GM12891 (cell line): ENCODE measurements at regions not wholly inside any gene's neighbourhood (a gene's known extent, or its start where the extent isn't known, plus 50 kb on each side); places are given as distances from the start of the nearest gene placed in this dataset.

Experiments
- DNase-seq: peaks from one replicate; pipeline ENCODE4 v3.0.0; 2011; ENCODE audit warnings: low spot score; ENCODE audit not compliant: insufficient read length
- FAIRE-seq: peaks from 2 replicates; lab custom pipeline; 2011; peaks lifted over from hg19 to GRCh38; lab: Jason Lieb, UNC
- PAX5 ChIP-seq: IDR thresholded peaks from 2 replicates; pipeline ENCODE4 v1.6.1; 2011; ENCODE audit warnings: low read length, moderate library complexity, mild to moderate bottlenecking; ENCODE audit not compliant: insufficient read depth, severe bottlenecking
- POLR2A ChIP-seq: IDR thresholded peaks from 2 replicates; pipeline ENCODE4 v1.6.1; 2011; ENCODE audit warnings: low read depth, low read length, control low read depth
- POLR2AphosphoS5 ChIP-seq: IDR thresholded peaks from 2 replicates; pipeline ENCODE4 v1.6.1; 2011; ENCODE audit warnings: low read depth, low read length, control low read depth
- POU2F2 ChIP-seq: IDR thresholded peaks from 2 replicates; pipeline ENCODE4 v1.6.1; 2011; ENCODE audit warnings: low read depth, mild to moderate bottlenecking, control low read depth, low read length, moderate library complexity
- SPI1 ChIP-seq: IDR thresholded peaks from 2 replicates; pipeline ENCODE4 v1.6.1; 2011; ENCODE audit warnings: low read depth, low read length, control low read depth
- TAF1 ChIP-seq: IDR thresholded peaks from 2 replicates; pipeline ENCODE4 v1.6.1; 2011; ENCODE audit warnings: low read depth, low read length, control low read depth

GRCh38 chr13:40076765-40077362, 421.4 kb downstream of the COG6 start:
- TF ChIP-seq POLR2A (no peak), SPI1 (no peak), POU2F2 (no peak), PAX5 (no peak), POLR2AphosphoS5 (no peak), TAF1 (no peak)
- DNase-seq = no peak
- FAIRE-seq = no peak

- FAIRE-seq (no peak), DNase-seq (no peak)
- TF ChIP-seq POU2F2 (no peak), SPI1 (no peak), TAF1 (no peak), PAX5 (no peak), POLR2A (no peak), POLR2AphosphoS5 (no peak)
Measured at GRCh38 chr13:40077396-40078027, 422.1 kb downstream of the COG6 start.

- FAIRE-seq (no peak), DNase-seq (no peak)
- no peak for TF ChIP-seq POLR2A
- no peak for TF ChIP-seq TAF1
- no peak for TF ChIP-seq PAX5
Measured at GRCh38 chr13:40079721-40080120, 424.3 kb downstream of the COG6 start.

- DNase-seq (no peak), FAIRE-seq (no peak)
- TF ChIP-seq POLR2AphosphoS5 = no peak
- no peak for TF ChIP-seq POU2F2
- no peak for TF ChIP-seq POLR2A
- TF ChIP-seq PAX5 = no peak
- no peak for TF ChIP-seq TAF1
- TF ChIP-seq SPI1 = no peak
Measured at GRCh38 chr13:40080676-40081075, 425.2 kb downstream of the COG6 start.

GRCh38 chr13:40082639-40083038, 427.2 kb downstream of the COG6 start:
- TF ChIP-seq POLR2A = no peak
- TF ChIP-seq TAF1 = no peak
- no peak for TF ChIP-seq SPI1
- FAIRE-seq (no peak), DNase-seq (no peak)

- DNase-seq (no peak), FAIRE-seq (no peak)
- no peak for TF ChIP-seq POLR2A
- TF ChIP-seq TAF1 = no peak
- TF ChIP-seq POLR2AphosphoS5 = no peak
- no peak for TF ChIP-seq PAX5
- no peak for TF ChIP-seq POU2F2
- no peak for TF ChIP-seq SPI1
Measured at GRCh38 chr13:40083841-40084240, 428.4 kb downstream of the COG6 start.

- FAIRE-seq (no peak), DNase-seq (no peak)
- no peak for TF ChIP-seq TAF1
- no peak for TF ChIP-seq POU2F2
- TF ChIP-seq POLR2A = no peak
- TF ChIP-seq POLR2AphosphoS5 = no peak
- no peak for TF ChIP-seq SPI1
- TF ChIP-seq PAX5 = no peak
Measured at GRCh38 chr13:40084934-40085333, 429.5 kb downstream of the COG6 start.

GRCh38 chr13:40087091-40088002, 431.9 kb downstream of the COG6 start:
- no peak for DNase-seq
- FAIRE-seq = no peak
- TF ChIP-seq PAX5 (no peak), POLR2A (no peak), POLR2AphosphoS5 (no peak), POU2F2 (no peak), SPI1 (no peak)

GRCh38 chr13:40094056-40094455, 438.6 kb downstream of the COG6 start:
- DNase-seq (no peak), FAIRE-seq (no peak)
- no peak for TF ChIP-seq SPI1
- no peak for TF ChIP-seq PAX5
- TF ChIP-seq POLR2A = no peak

- FAIRE-seq (no peak), DNase-seq (no peak)
- TF ChIP-seq TAF1 = no peak
- TF ChIP-seq POLR2A = no peak
- TF ChIP-seq PAX5 = no peak
- no peak for TF ChIP-seq SPI1
- TF ChIP-seq POLR2AphosphoS5 = no peak
- TF ChIP-seq POU2F2 = no peak
Measured at GRCh38 chr13:40095695-40096356, 440.4 kb downstream of the COG6 start.
